GM18499 (cell line): ENCODE measurements at regions not wholly inside any gene's neighbourhood (a gene's known extent, or its start where the extent isn't known, plus 50 kb on each side); places are given as distances from the start of the nearest gene placed in this dataset.

Experiments
- ATAC-seq: cut with Tn5 transposase; IDR thresholded peaks from one replicate; pipeline ENCODE4 v1.9.1; 2021; ENCODE audit warnings: moderate number of reproducible peaks; ENCODE audit not compliant: insufficient read depth, unreplicated experiment

GRCh38 chr4:125082729-125083417 is 231.9 kb upstream of the FAT4 start:
- no peak for ATAC-seq

GRCh38 chr4:125072269-125072668 is 242.5 kb upstream of the FAT4 start:
- no peak for ATAC-seq

- no peak for ATAC-seq
Measured at GRCh38 chr4:125070861-125071260, 243.9 kb upstream of the FAT4 start.

- no peak for ATAC-seq
Measured at GRCh38 chr4:125062115-125063050, 252.4 kb upstream of the FAT4 start.

GRCh38 chr4:125060376-125060775 is 254.4 kb upstream of the FAT4 start:
- no peak for ATAC-seq

- ATAC-seq, result no peak
Measured at GRCh38 chr4:125049711-125050110, 265.0 kb upstream of the FAT4 start.

GRCh38 chr4:125045311-125045710 is 269.4 kb upstream of the FAT4 start:
- ATAC-seq, result no peak

GRCh38 chr4:125044886-125045285 is 269.9 kb upstream of the FAT4 start:
- no peak for ATAC-seq

GRCh38 chr4:125043486-125043885 is 271.3 kb upstream of the FAT4 start:
- no peak for ATAC-seq

GRCh38 chr4:125042041-125042440 is 272.7 kb upstream of the FAT4 start:
- ATAC-seq, result no peak

GRCh38 chr4:125041372-125041930 is 273.3 kb upstream of the FAT4 start:
- ATAC-seq, result no peak

- no peak for ATAC-seq
Measured at GRCh38 chr4:125039550-125039949, 275.2 kb upstream of the FAT4 start.

- ATAC-seq, result no peak
Measured at GRCh38 chr4:125022855-125023501, 291.8 kb upstream of the FAT4 start.

GRCh38 chr4:125021189-125021588 is 293.6 kb upstream of the FAT4 start:
- ATAC-seq, result no peak

- ATAC-seq, result no peak
Measured at GRCh38 chr4:125020089-125021034, 294.4 kb upstream of the FAT4 start.

GRCh38 chr4:125016892-125017299 is 297.9 kb upstream of the FAT4 start:
- ATAC-seq, result no peak

- no peak for ATAC-seq
Measured at GRCh38 chr4:125013891-125014290, 300.9 kb upstream of the FAT4 start.

GRCh38 chr4:125011646-125012045 is 299.1 kb upstream of the ANKRD50 start:
- no peak for ATAC-seq

GRCh38 chr4:125010796-125011503 is 298.4 kb upstream of the ANKRD50 start:
- ATAC-seq, result no peak
